GM12878 (cell line): ENCODE measurements at regions not wholly inside any gene's neighbourhood (a gene's known extent, or its start where the extent isn't known, plus 50 kb on each side); places are given as distances from the start of the nearest gene placed in this dataset.

Experiments used
- ATAC-seq: fragments of 200-7000 bp; cut with Tn5 transposase; 3 replicates; pipeline ENCODE4 v1.9.1; 2020; ENCODE audit warnings: mild to moderate bottlenecking, moderate library complexity
- BruUV-seq: library from RNA; stranded (reverse); fragments of 400-500 nt; replicated peaks from 2 replicates; lab custom pipeline; 2021; lab: Mats Ljungman, UMichigan
- CTCF ChIA-PET: fragments of 300-600 bp; sonication (Branson Sonifier 250); formaldehyde crosslinking; extraction: SDS; loops from one replicate; lab custom pipeline; 2021; ENCODE audit warnings: inconsistent platforms; lab: Yijun Ruan, JAX
- POLR2A ChIA-PET: fragments of 350-600 bp; formaldehyde crosslinking; extraction: SDS; loops from one replicate; lab custom pipeline; 2021; ENCODE audit warnings: inconsistent platforms; lab: Charles Lee
- RAD21 ChIA-PET: fragments of 300-600 bp; sonication (Branson Sonifier 250); formaldehyde crosslinking; loops from one replicate; lab custom pipeline; 2023; ENCODE audit warnings: antibody characterized with exemption; ENCODE audit not compliant: unreplicated experiment; lab: Charles Lee
- SMC1A ChIA-PET: fragments of 300-600 bp; sonication (Branson Sonifier 250); formaldehyde crosslinking; loops from one replicate; lab custom pipeline; 2023; ENCODE audit not compliant: unreplicated experiment, uncharacterized antibody; lab: Charles Lee
- DNase-seq: peaks from one replicate; pipeline ENCODE4 v3.0.0-alpha.2; 2011; ENCODE audit warnings: low read depth, low spot score
- FAIRE-seq: peaks from 3 replicates; lab custom pipeline; 2011; peaks lifted over from hg19 to GRCh38; lab: Jason Lieb, UNC
- H2AFZ ChIP-seq: 2 replicates; pipeline ENCODE4 v1.6.0; 2011; ENCODE audit warnings: low read depth, low read length, control low read depth; ENCODE audit not compliant: control insufficient read depth
- H3K27ac ChIP-seq: 2 replicates; pipeline ENCODE4 v1.5.1; 2011; ENCODE audit warnings: control low read depth; ENCODE audit not compliant: control insufficient read depth, insufficient read depth
- H3K27me3 ChIP-seq, 2 experiments: replicated peaks in 1 of 2; 2 replicates each; pipeline versions ENCODE4 v1.6.0 to v1.6.1; 2011; ENCODE audit warnings: low read length in 1 of 2; ENCODE audit not compliant: control insufficient read depth in 2 of 2, insufficient read depth in 2 of 2
- H3K36me3 ChIP-seq, 2 experiments: 2 replicates each; pipeline ENCODE4 v1.5.1; 2011; ENCODE audit warnings: low read length in 1 of 2; ENCODE audit not compliant: control insufficient read depth in 2 of 2, insufficient read depth in 2 of 2
- H3K4me1 ChIP-seq: 2 replicates; pipeline ENCODE4 v1.6.1; 2011; ENCODE audit warnings: mild to moderate bottlenecking, low read length, moderate library complexity, mixed read lengths; ENCODE audit not compliant: control insufficient read depth, insufficient read depth
- H3K4me2 ChIP-seq: 2 replicates; pipeline ENCODE4 v1.6.0; 2011; ENCODE audit warnings: control low read depth; ENCODE audit not compliant: control insufficient read depth, insufficient read depth
- H3K4me3 ChIP-seq: fragments of 200-600 bp; sonication (generic); 2 replicates; pipeline ENCODE4 v1.5.1; 2016
- H3K79me2 ChIP-seq: 2 replicates; pipeline ENCODE4 v1.6.0; 2011; ENCODE audit warnings: low read length; ENCODE audit not compliant: control insufficient read depth, insufficient read depth
- H3K9ac ChIP-seq: 2 replicates; pipeline ENCODE4 v1.8.0; 2011; ENCODE audit warnings: low read length, control low read depth, mixed read lengths; ENCODE audit not compliant: control insufficient read depth, insufficient read depth
- H3K9me3 ChIP-seq: replicated peaks from 3 replicates; pipeline ENCODE4 v1.5.1; 2011; ENCODE audit warnings: mild to moderate bottlenecking, low read length; ENCODE audit not compliant: control insufficient read depth, insufficient read depth
- H4K20me1 ChIP-seq: 2 replicates; pipeline ENCODE4 v1.6.0; 2011; ENCODE audit not compliant: control insufficient read depth, insufficient read depth
- FOXK2 ChIP-seq: fragments of 450-650 bp; IDR thresholded peaks from 2 replicates; pipeline ENCODE4 v1.6.1; 2017; ENCODE audit warnings: mild to moderate bottlenecking, moderate library complexity
- TBL1XR1 ChIP-seq: IDR thresholded peaks from 2 replicates; pipeline ENCODE4 v1.6.1; 2012; ENCODE audit warnings: low read depth, low read length, improper control_type of control experiment
- WGBS: methylation state at CpG from one replicate; pipeline ENCODE4 v1.1.6; 2016; ENCODE audit warnings: low lambda C conversion rate; ENCODE audit not compliant: insufficient replicate concordance, insufficient coverage; ENCODE audit errors: missing lambda C conversion rate; 5-methylcytosine and 5-hydroxymethylcytosine counted together
- in situ Hi-C: fragments of 300-500 bp; cut with MboI; formaldehyde crosslinking; loops from 9 replicates; pipeline ENCODE4 v1.14.3; 2018; ENCODE audit warnings: mixed read lengths
- intact Hi-C: fragments of 100-400 bp; cut with micrococcal nuclease; formaldehyde crosslinking; loops from one replicate; pipeline ENCODE4 v1.14.2; 2022; ENCODE audit not compliant: unreplicated experiment
- TF ChIP-seq, protein P1 (sequence below): fragments of 150-350 bp; IDR thresholded peaks from 2 replicates; pipeline ENCODE4 v1.6.1; 2014; ENCODE audit warnings: mild to moderate bottlenecking, low read depth, low read length

DNA sequence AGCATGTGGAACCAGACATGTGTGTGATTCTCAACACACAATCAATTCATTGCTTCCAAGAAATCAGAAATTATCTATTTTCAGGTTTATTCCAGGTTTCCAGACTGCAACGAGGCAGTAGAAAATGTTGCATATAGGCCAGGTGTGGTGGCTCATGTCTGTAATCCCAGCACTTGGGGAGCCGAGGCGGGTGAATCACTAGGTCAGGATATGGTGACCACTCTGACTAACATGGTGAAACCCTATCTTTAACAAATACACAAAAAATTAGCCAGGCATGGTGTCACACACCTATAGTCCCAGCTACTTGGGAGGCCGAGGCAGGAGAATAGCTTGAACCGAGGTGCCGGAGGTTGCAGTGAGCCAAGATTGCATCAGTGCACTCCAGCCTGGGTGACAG, 1289.9 kb downstream of the NLGN4Y start:
- Histone ChIP-seq H3K27me3 (no peaks in the 10 kb centered on the region), H3K79me2 (no peaks in the 10 kb centered on the region), H3K9ac (no peak overlapping the region), H3K27ac (no peak overlapping the region), H3K4me2 (no peak overlapping the region), H3K4me1 (no peaks in the 10 kb centered on the region), H2AFZ (no peak overlapping the region), H3K9me3 (no peaks in the 10 kb centered on the region), H3K36me3 (no peaks in the 10 kb centered on the region), H4K20me1 (no peaks in the 10 kb centered on the region), H3K4me3 (no peak overlapping the region)
- FAIRE-seq (no peak), DNase-seq (no peak), ATAC-seq (no peak)
- in situ Hi-C loops (no loop called here), intact Hi-C loops (no loop called here)
- CTCF ChIA-PET, result no interaction called here
- TF ChIP-seq, protein P1, sequence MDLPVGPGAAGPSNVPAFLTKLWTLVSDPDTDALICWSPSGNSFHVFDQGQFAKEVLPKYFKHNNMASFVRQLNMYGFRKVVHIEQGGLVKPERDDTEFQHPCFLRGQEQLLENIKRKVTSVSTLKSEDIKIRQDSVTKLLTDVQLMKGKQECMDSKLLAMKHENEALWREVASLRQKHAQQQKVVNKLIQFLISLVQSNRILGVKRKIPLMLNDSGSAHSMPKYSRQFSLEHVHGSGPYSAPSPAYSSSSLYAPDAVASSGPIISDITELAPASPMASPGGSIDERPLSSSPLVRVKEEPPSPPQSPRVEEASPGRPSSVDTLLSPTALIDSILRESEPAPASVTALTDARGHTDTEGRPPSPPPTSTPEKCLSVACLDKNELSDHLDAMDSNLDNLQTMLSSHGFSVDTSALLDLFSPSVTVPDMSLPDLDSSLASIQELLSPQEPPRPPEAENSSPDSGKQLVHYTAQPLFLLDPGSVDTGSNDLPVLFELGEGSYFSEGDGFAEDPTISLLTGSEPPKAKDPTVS, result no peak
- TF ChIP-seq TBL1XR1 (no peak), FOXK2 (no peak)
- SMC1A ChIA-PET, result no interaction called here
- WGBS, result no CpG with 5 or more reads among the region's 6 CpGs
- BruUV-seq, result no TSS peak
- RAD21 ChIA-PET, result no interaction called here
- POLR2A ChIA-PET, result no interaction called here
